Neural cell (in vitro differentiated cells): ENCODE measurements at regions not wholly inside any gene's neighbourhood (a gene's known extent, or its start where the extent isn't known, plus 50 kb on each side); places are given as distances from the start of the nearest gene placed in this dataset.

ENCODE experiments used
- H2AFZ ChIP-seq: fragments of 200-600, 300-800 bp; sonication (generic), shearing (Covaris generic); 2 replicates; pipeline ENCODE4 v1.6.0; 2014; ENCODE audit warnings: low read depth, mild to moderate bottlenecking, antibody characterized with exemption, low read length, moderate library complexity
- H3F3A ChIP-seq: fragments of 200-600 bp; shearing (Covaris generic); 2 replicates; pipeline ENCODE4 v1.6.1; 2016; ENCODE audit warnings: mild to moderate bottlenecking, moderate library complexity, mixed read lengths, antibody characterized with exemption, low read length; ENCODE audit not compliant: insufficient read depth, poor library complexity, severe bottlenecking
- H3K27ac ChIP-seq: fragments of 200-600, 300-800 bp; sonication (generic), shearing (Covaris generic); 2 replicates; pipeline ENCODE4 v1.5.1; 2014; ENCODE audit warnings: mild to moderate bottlenecking, low read length, moderate library complexity
- H3K27me3 ChIP-seq: fragments of 300-800, 200-600 bp; sonication (generic), shearing (Covaris generic); 2 replicates; pipeline ENCODE4 v1.6.0; 2014; ENCODE audit warnings: mild to moderate bottlenecking, low read depth, low read length, moderate library complexity; ENCODE audit not compliant: insufficient read depth
- H3K36me3 ChIP-seq: fragments of 300-800, 200-600 bp; sonication (generic), shearing (Covaris generic); 2 replicates; pipeline ENCODE4 v1.5.1; 2014; ENCODE audit warnings: mild to moderate bottlenecking, antibody characterized with exemption, low read length, moderate library complexity; ENCODE audit not compliant: insufficient read depth
- H3K4me2 ChIP-seq: fragments of 300-800, 200-600 bp; sonication (generic), shearing (Covaris generic); 2 replicates; pipeline ENCODE4 v1.6.0; 2014; ENCODE audit warnings: mild to moderate bottlenecking, low read length
- H3K4me3 ChIP-seq: fragments of 300-800, 200-600 bp; sonication (generic), shearing (Covaris generic); 2 replicates; pipeline ENCODE4 v1.5.1; 2014; ENCODE audit warnings: mild to moderate bottlenecking, low read length, moderate library complexity
- H3K79me2 ChIP-seq: fragments of 200-600 bp; shearing (Covaris generic); replicated peaks from 2 replicates; pipeline ENCODE4 v1.6.0; 2014; ENCODE audit warnings: mild to moderate bottlenecking, low read length, moderate library complexity; ENCODE audit not compliant: insufficient read depth
- H3K9ac ChIP-seq: fragments of 300-800, 200-600 bp; sonication (generic), shearing (Covaris generic); 2 replicates; pipeline ENCODE4 v1.6.1; 2016; ENCODE audit warnings: mild to moderate bottlenecking, low read length, mixed read lengths
- H3K9me2 ChIP-seq: fragments of 200-600 bp; shearing (Covaris generic); 2 replicates; pipeline ENCODE4 v1.6.1; 2016; ENCODE audit warnings: mild to moderate bottlenecking, low read length, mixed read lengths; ENCODE audit not compliant: insufficient read depth
- H3K9me3 ChIP-seq: fragments of 200-600, 300-800 bp; sonication (generic), shearing (Covaris generic); 2 replicates; pipeline ENCODE4 v1.6.1; 2016; ENCODE audit warnings: mild to moderate bottlenecking, mixed run types, low read length, moderate library complexity, mixed read lengths
- H4K20me1 ChIP-seq: fragments of 200-600 bp; shearing (Covaris generic); 2 replicates; pipeline ENCODE4 v1.6.1; 2016; ENCODE audit warnings: mild to moderate bottlenecking, mixed run types; ENCODE audit not compliant: insufficient read depth
- CTCF ChIP-seq: fragments of 450-650 bp; IDR thresholded peaks from 2 replicates; pipeline ENCODE4 v1.5.1; 2014; ENCODE audit warnings: antibody characterized with exemption, mild to moderate bottlenecking, moderate library complexity; ENCODE audit not compliant: poor library complexity, severe bottlenecking
- EP300 ChIP-seq: fragments of 450-650 bp; conservative IDR thresholded peaks from 2 replicates; pipeline ENCODE4 v1.6.1; 2014; ENCODE audit warnings: antibody characterized with exemption, mild to moderate bottlenecking, moderate library complexity; ENCODE audit not compliant: poor library complexity, severe bottlenecking
- EZH2 ChIP-seq: fragments of 200-600, 300-800 bp; shearing (Covaris generic), sonication (generic); IDR thresholded peaks from 2 replicates; pipeline ENCODE4 v1.6.1; 2014; ENCODE audit warnings: antibody characterized with exemption, low read length, borderline replicate concordance, mild to moderate bottlenecking; ENCODE audit not compliant: insufficient read depth, poor library complexity, severe bottlenecking
- MXI1 ChIP-seq: fragments of 450-650 bp; conservative IDR thresholded peaks from 2 replicates; pipeline ENCODE4 v1.6.1; 2014; ENCODE audit warnings: antibody characterized with exemption, mild to moderate bottlenecking; ENCODE audit not compliant: poor library complexity, severe bottlenecking
- POLR2AphosphoS5 ChIP-seq: IDR thresholded peaks from 2 replicates; pipeline ENCODE4 v1.6.1; 2012
- RAD21 ChIP-seq: fragments of 450-650 bp; conservative IDR thresholded peaks from 2 replicates; pipeline ENCODE4 v1.6.1; 2014; ENCODE audit warnings: antibody characterized with exemption, mild to moderate bottlenecking, moderate library complexity
- SMC3 ChIP-seq: fragments of 450-650 bp; conservative IDR thresholded peaks from 2 replicates; pipeline ENCODE4 v1.6.1; 2014; ENCODE audit warnings: antibody characterized with exemption, mild to moderate bottlenecking, moderate library complexity; ENCODE audit not compliant: poor library complexity
- TAF1 ChIP-seq: IDR thresholded peaks from 2 replicates; pipeline ENCODE4 v1.6.1; 2012; ENCODE audit warnings: low read depth
- TF ChIP-seq, protein P1 (sequence below): IDR thresholded peaks from 2 replicates; pipeline ENCODE4 v1.6.1; 2012; ENCODE audit warnings: borderline replicate concordance

DNA sequence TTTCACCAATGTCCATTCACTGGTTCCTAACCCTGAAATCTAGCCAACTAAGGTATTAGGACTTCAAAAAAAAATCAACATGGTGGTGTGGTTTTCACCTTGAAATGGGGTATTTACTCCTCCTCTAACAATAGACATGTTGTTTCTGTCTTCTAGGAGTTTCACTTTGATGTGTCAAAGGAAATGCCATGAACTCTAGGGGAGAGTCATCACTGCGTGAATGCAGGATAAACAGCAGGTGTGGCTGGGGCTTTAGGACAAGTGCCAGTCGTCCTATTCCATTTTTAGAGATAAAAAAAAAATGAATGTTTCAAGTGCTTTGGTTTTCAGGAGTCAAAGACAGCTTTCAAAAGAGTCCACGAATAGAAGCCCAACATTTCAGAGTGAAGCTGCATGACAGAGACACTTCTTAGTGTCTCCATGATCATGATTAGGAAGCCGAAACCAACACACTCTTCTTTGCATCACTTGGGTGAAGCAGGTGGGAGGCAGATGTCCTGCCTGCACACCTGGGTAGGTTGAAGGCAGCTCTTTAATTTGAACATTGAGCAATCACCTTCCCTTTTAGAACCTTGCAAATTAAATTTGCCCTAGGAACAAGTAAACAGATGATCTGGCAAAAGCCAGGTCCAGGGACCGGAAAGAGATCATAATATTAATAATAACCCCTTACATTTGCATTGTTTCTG, 328.5 kb upstream of the PRDM1 start:
- Histone ChIP-seq H3K79me2 (no peaks in the 10 kb centered on the region), H2AFZ (no peak overlapping the region), H3K27ac (no peak overlapping the region), H3K36me3 (no peaks in the 10 kb centered on the region), H3K4me3 (no peak overlapping the region), H3K4me2 (no peak overlapping the region), H4K20me1 (no peaks in the 10 kb centered on the region), H3K9me3 (no peaks in the 10 kb centered on the region), H3K9me2 (no peaks in the 10 kb centered on the region), H3F3A (no peaks in the 10 kb centered on the region), H3K27me3 (no peaks in the 10 kb centered on the region), H3K9ac (no peak overlapping the region)
- no peak for TF ChIP-seq TAF1
- TF ChIP-seq SMC3: no peak
- TF ChIP-seq EZH2: no peak
- TF ChIP-seq, protein P1, sequence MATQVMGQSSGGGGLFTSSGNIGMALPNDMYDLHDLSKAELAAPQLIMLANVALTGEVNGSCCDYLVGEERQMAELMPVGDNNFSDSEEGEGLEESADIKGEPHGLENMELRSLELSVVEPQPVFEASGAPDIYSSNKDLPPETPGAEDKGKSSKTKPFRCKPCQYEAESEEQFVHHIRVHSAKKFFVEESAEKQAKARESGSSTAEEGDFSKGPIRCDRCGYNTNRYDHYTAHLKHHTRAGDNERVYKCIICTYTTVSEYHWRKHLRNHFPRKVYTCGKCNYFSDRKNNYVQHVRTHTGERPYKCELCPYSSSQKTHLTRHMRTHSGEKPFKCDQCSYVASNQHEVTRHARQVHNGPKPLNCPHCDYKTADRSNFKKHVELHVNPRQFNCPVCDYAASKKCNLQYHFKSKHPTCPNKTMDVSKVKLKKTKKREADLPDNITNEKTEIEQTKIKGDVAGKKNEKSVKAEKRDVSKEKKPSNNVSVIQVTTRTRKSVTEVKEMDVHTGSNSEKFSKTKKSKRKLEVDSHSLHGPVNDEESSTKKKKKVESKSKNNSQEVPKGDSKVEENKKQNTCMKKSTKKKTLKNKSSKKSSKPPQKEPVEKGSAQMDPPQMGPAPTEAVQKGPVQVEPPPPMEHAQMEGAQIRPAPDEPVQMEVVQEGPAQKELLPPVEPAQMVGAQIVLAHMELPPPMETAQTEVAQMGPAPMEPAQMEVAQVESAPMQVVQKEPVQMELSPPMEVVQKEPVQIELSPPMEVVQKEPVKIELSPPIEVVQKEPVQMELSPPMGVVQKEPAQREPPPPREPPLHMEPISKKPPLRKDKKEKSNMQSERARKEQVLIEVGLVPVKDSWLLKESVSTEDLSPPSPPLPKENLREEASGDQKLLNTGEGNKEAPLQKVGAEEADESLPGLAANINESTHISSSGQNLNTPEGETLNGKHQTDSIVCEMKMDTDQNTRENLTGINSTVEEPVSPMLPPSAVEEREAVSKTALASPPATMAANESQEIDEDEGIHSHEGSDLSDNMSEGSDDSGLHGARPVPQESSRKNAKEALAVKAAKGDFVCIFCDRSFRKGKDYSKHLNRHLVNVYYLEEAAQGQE: no peak
- no peak for TF ChIP-seq RAD21
- no peak for TF ChIP-seq POLR2AphosphoS5
- TF ChIP-seq EP300: no peak

GRCh38 chr6:105755885-105756284, 330.3 kb upstream of the PRDM1 start:
- Histone ChIP-seq H3K36me3 (no peaks in the 10 kb centered on the region), H3K9me2 (no peaks in the 10 kb centered on the region), H4K20me1 (no peaks in the 10 kb centered on the region), H3K4me2 (no peak overlapping the region), H2AFZ (no peak overlapping the region), H3K9ac (no peak overlapping the region), H3K79me2 (no peaks in the 10 kb centered on the region), H3F3A (no peaks in the 10 kb centered on the region), H3K27me3 (no peaks in the 10 kb centered on the region), H3K4me3 (no peak overlapping the region), H3K27ac (no peak overlapping the region), H3K9me3 (no peaks in the 10 kb centered on the region)
- TF ChIP-seq POLR2AphosphoS5 (no peak), MXI1 (no peak), SMC3 (no peak), TAF1 (no peak), EZH2 (no peak), CTCF (no peak), RAD21 (no peak), EP300 (no peak)
- TF ChIP-seq, protein P1: no peak
